ENCODE measurements at regions not wholly inside any gene's neighbourhood (a gene's known extent, or its start where the extent isn't known, plus 50 kb on each side); places are given as distances from the start of the nearest gene placed in this dataset.

DNA sequence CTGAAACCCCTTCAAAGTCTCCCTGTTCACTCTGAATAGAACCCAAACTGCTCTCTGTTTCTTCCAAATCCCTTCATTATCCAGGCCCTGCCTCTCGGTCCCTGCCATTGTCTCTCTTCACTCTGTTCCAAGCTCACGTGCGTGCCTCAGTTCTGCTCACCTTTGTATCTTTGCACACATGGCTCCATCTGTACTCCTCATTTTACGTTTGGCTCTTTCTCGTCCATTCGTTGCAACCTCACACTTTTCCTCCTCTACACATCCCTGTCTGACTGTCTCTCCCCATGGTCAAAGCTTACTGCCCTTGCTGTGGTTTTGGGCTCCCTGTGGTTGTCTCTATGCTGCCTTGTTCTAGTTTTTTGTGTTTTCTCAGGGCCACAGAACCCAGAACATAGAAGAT lies 1054.5 kb downstream of the BCL11B start (continued):
- TF ChIP-seq, protein P1, sequence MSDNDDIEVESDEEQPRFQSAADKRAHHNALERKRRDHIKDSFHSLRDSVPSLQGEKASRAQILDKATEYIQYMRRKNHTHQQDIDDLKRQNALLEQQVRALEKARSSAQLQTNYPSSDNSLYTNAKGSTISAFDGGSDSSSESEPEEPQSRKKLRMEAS (IDR thresholded peaks at IDR 0.05; ENCODE audit: low read depth) = no peak
- TF ChIP-seq, protein P2, sequence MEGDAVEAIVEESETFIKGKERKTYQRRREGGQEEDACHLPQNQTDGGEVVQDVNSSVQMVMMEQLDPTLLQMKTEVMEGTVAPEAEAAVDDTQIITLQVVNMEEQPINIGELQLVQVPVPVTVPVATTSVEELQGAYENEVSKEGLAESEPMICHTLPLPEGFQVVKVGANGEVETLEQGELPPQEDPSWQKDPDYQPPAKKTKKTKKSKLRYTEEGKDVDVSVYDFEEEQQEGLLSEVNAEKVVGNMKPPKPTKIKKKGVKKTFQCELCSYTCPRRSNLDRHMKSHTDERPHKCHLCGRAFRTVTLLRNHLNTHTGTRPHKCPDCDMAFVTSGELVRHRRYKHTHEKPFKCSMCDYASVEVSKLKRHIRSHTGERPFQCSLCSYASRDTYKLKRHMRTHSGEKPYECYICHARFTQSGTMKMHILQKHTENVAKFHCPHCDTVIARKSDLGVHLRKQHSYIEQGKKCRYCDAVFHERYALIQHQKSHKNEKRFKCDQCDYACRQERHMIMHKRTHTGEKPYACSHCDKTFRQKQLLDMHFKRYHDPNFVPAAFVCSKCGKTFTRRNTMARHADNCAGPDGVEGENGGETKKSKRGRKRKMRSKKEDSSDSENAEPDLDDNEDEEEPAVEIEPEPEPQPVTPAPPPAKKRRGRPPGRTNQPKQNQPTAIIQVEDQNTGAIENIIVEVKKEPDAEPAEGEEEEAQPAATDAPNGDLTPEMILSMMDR (IDR thresholded peaks at IDR 0.05) = no peak
- TF ChIP-seq MXI1 (IDR thresholded peaks at IDR 0.05; ENCODE audit: low read depth, low read length) (no peak), FOXJ3 (CRISPR knock-in tag; IDR thresholded peaks at IDR 0.05) (no peak), TAF1 (IDR thresholded peaks at IDR 0.05; ENCODE audit: borderline replicate concordance, low read depth, low read length) (no peak), NRF1 (IDR thresholded peaks at IDR 0.05; ENCODE audit: low read depth, low read length) (no peak)

DNA sequence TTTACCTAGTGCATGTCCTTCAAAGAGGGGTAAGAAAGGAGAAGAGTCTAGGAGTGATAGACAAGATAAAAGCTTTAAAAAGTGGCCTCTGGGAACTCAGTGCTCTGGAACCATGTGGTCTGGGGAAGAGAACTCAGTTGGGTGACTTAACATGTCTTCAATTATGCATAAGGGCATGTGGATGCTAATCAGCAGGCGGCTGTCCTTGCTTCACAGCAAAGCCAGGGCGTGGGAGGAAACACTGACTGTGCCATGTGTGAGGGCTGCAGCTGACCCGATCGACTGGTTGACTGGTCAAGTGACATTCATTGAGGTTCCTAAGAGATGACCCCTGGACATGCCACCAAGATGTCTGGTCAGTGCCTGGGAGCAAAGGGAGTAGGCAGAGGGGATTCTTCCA lies 1053.8 kb downstream of the BCL11B start:
- no peak for TF ChIP-seq TCF12 (IDR thresholded peaks at IDR 0.05)
- TF ChIP-seq JUND (IDR thresholded peaks at IDR 0.05) = no peak
- TF ChIP-seq, protein P1 (IDR thresholded peaks at IDR 0.05; ENCODE audit: low read depth) = no peak
- TF ChIP-seq, protein P3, sequence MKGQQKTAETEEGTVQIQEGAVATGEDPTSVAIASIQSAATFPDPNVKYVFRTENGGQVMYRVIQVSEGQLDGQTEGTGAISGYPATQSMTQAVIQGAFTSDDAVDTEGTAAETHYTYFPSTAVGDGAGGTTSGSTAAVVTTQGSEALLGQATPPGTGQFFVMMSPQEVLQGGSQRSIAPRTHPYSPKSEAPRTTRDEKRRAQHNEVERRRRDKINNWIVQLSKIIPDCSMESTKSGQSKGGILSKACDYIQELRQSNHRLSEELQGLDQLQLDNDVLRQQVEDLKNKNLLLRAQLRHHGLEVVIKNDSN (IDR thresholded peaks at IDR 0.05; ENCODE audit: borderline replicate concordance, low read depth) = no peak
- no peak for TF ChIP-seq SMC3 (IDR thresholded peaks at IDR 0.05; ENCODE audit: low read depth, low read length)
- TF ChIP-seq FOSL2 (IDR thresholded peaks at IDR 0.05; ENCODE audit: borderline replicate concordance, low read depth) = no peak
- no peak for TF ChIP-seq EZH2phosphoT487 (IDR thresholded peaks at IDR 0.05; ENCODE audit: borderline replicate concordance, low read depth)
- TF ChIP-seq TEAD4 (IDR thresholded peaks at IDR 0.05; ENCODE audit: borderline replicate concordance, insufficient read depth) = no peak
- TF ChIP-seq, protein P4, sequence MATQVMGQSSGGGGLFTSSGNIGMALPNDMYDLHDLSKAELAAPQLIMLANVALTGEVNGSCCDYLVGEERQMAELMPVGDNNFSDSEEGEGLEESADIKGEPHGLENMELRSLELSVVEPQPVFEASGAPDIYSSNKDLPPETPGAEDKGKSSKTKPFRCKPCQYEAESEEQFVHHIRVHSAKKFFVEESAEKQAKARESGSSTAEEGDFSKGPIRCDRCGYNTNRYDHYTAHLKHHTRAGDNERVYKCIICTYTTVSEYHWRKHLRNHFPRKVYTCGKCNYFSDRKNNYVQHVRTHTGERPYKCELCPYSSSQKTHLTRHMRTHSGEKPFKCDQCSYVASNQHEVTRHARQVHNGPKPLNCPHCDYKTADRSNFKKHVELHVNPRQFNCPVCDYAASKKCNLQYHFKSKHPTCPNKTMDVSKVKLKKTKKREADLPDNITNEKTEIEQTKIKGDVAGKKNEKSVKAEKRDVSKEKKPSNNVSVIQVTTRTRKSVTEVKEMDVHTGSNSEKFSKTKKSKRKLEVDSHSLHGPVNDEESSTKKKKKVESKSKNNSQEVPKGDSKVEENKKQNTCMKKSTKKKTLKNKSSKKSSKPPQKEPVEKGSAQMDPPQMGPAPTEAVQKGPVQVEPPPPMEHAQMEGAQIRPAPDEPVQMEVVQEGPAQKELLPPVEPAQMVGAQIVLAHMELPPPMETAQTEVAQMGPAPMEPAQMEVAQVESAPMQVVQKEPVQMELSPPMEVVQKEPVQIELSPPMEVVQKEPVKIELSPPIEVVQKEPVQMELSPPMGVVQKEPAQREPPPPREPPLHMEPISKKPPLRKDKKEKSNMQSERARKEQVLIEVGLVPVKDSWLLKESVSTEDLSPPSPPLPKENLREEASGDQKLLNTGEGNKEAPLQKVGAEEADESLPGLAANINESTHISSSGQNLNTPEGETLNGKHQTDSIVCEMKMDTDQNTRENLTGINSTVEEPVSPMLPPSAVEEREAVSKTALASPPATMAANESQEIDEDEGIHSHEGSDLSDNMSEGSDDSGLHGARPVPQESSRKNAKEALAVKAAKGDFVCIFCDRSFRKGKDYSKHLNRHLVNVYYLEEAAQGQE (IDR thresholded peaks at IDR 0.05; ENCODE audit: low read depth, low read length) = no peak
- TF ChIP-seq RCOR1 (IDR thresholded peaks at IDR 0.05; ENCODE audit: low read length) = no peak
- TF ChIP-seq MEF2A (IDR thresholded peaks at IDR 0.05; ENCODE audit: borderline replicate concordance, low read depth) = no peak
- no peak for TF ChIP-seq CHD2 (IDR thresholded peaks at IDR 0.05; ENCODE audit: low read length, partially characterized antibody)
- no peak for TF ChIP-seq FOXJ3 (CRISPR knock-in tag; IDR thresholded peaks at IDR 0.05)
- TF ChIP-seq RAD21 (IDR thresholded peaks at IDR 0.05; ENCODE audit: low read length) = no peak
- TF ChIP-seq POLR2AphosphoS5 (IDR thresholded peaks at IDR 0.05; ENCODE audit: low read depth, low read length) = no peak
- TF ChIP-seq RXRA (IDR thresholded peaks at IDR 0.05; ENCODE audit: borderline replicate concordance, low read depth) = no peak
- no peak for TF ChIP-seq NFIC (IDR thresholded peaks at IDR 0.05; ENCODE audit: borderline replicate concordance)
- TF ChIP-seq TAF1 (IDR thresholded peaks at IDR 0.05; ENCODE audit: borderline replicate concordance, low read depth, low read length) = no peak
- TF ChIP-seq, protein P2 (IDR thresholded peaks at IDR 0.05) = no peak
- H3K79me2 ChIP-seq (ENCODE audit: insufficient read depth) = no peaks in the 10 kb centered on the region
- DNase-seq = no peak
- 3% methylated on average over 4 of the region's 4 CpGs for WGBS (ENCODE audit: low lambda C conversion rate)
- no peak overlapping the region for H3K4me3 ChIP-seq (ENCODE audit: low read depth in 2 of 2, low read length in 1 of 2)
- H3F3A ChIP-seq (replicated peaks; ENCODE audit: insufficient read depth) = no peaks in the 10 kb centered on the region
- H3K4me2 ChIP-seq = no peak overlapping the region
- no peaks in the 10 kb centered on the region for H3K4me1 ChIP-seq (ENCODE audit: control insufficient read depth in 1 of 2, insufficient read depth in 2 of 2, low read depth in 1 of 2, low read length in 1 of 2)
- no peaks in the 10 kb centered on the region for H4K20me1 ChIP-seq (ENCODE audit: insufficient read depth)
- H3K27me3 ChIP-seq (ENCODE audit: insufficient read depth) = no peaks in the 10 kb centered on the region
- POLR2A ChIA-PET = no interaction called here
- no peak overlapping the region for H2AFZ ChIP-seq (ENCODE audit: low read depth)
- H3K9ac ChIP-seq = no peak overlapping the region
- CTCF ChIA-PET = no interaction called here
- H3K9me2 ChIP-seq = no peaks in the 10 kb centered on the region
- H3K36me3 ChIP-seq (replicated peaks in 1 of 2; ENCODE audit: control insufficient read depth in 1 of 2, insufficient read depth in 2 of 2, low read length in 1 of 2) = no peaks in the 10 kb centered on the region
- H3K27ac ChIP-seq (ENCODE audit: low read depth in 2 of 2, low read length in 1 of 2) = no peak overlapping the region
- H3K9me3 ChIP-seq = no peaks in the 10 kb centered on the region

Measured in SK-N-SH (cell line).